ENCODE measurements at regions not wholly inside any gene's neighbourhood (a gene's known extent, or its start where the extent isn't known, plus 50 kb on each side); places are given as distances from the start of the nearest gene placed in this dataset.

- no peaks in the 10 kb centered on the region for H3K27me3 ChIP-seq (ENCODE audit: insufficient read depth, low read length, poor library complexity, severe bottlenecking)
- ChIA-PET POLR2A (no interaction called here), CTCF (no interaction called here)
- no peak overlapping the region for H3K27ac ChIP-seq (ENCODE audit: low read depth, low read length)
- H3K4me3 ChIP-seq (ENCODE audit: low read length) = no peak overlapping the region
- no peaks in the 10 kb centered on the region for H3K9me3 ChIP-seq (ENCODE audit: low read length)
- H3K36me3 ChIP-seq (ENCODE audit: insufficient read depth, low read length) = no peaks in the 10 kb centered on the region
- Mint-ChIP-seq H3K4me1 (no peaks in the 10 kb centered on the region), H3K36me3 (no peaks in the 10 kb centered on the region), H3K9me3 (no peaks in the 10 kb centered on the region), H3K27me3 (peaks cover 2 to 14% of the 10 kb centered on the region in 2 donors), H3K4me3 (no peak overlapping the region), H3K27ac (peak overlapping the region in 1 of 8 donors; percentile 59)
- DNase-seq = no peak
- no peaks in the 10 kb centered on the region for H3K4me1 ChIP-seq (ENCODE audit: insufficient read depth, low read length)
These were observed 50.4 kb upstream of the CECR2 start for GRCh38 chr22:17318817-17319216.

GRCh38 chr22:17315310-17315709 lies 54.0 kb upstream of the CECR2 start:
- ChIA-PET CTCF (no interaction called here), POLR2A (no interaction called here)
- H3K27ac Mint-ChIP-seq = no peak overlapping the region

GRCh38 chr22:17314487-17314886 lies 54.8 kb upstream of the CECR2 start:
- Histone ChIP-seq H3K36me3 (ENCODE audit: insufficient read depth, low read length) (no peaks in the 10 kb centered on the region), H3K27me3 (ENCODE audit: insufficient read depth, low read length, poor library complexity, severe bottlenecking) (no peaks in the 10 kb centered on the region), H3K9me3 (ENCODE audit: low read length) (no peaks in the 10 kb centered on the region), H3K27ac (ENCODE audit: low read depth, low read length) (no peak overlapping the region), H3K4me1 (ENCODE audit: insufficient read depth, low read length) (no peaks in the 10 kb centered on the region), H3K4me3 (ENCODE audit: low read length) (no peak overlapping the region)
- POLR2A ChIA-PET = no interaction called here
- no peak overlapping the region for H3K4me3 Mint-ChIP-seq
- DNase-seq = no peak
- H3K27me3 Mint-ChIP-seq = peaks cover 2 to 13% of the 10 kb centered on the region in 2 donors
- CTCF ChIA-PET = interaction anchor here (1.5 kb wide), 1 partner anchor 143 kb away, joined by 3 read pairs; no protein-coding TSS in a partner anchor
- no peaks in the 10 kb centered on the region for H3K36me3 Mint-ChIP-seq
- no peak overlapping the region for H3K27ac Mint-ChIP-seq
- no peaks in the 10 kb centered on the region for H3K4me1 Mint-ChIP-seq
- H3K9me3 Mint-ChIP-seq = no peaks in the 10 kb centered on the region

More at GRCh38 chr22:17315310-17315709, 54.0 kb upstream of the CECR2 start:
- H3K4me3 Mint-ChIP-seq = no peak overlapping the region
- Histone ChIP-seq H3K9me3 (ENCODE audit: low read length) (no peaks in the 10 kb centered on the region), H3K27ac (ENCODE audit: low read depth, low read length) (no peak overlapping the region), H3K36me3 (ENCODE audit: insufficient read depth, low read length) (no peaks in the 10 kb centered on the region), H3K27me3 (ENCODE audit: insufficient read depth, low read length, poor library complexity, severe bottlenecking) (no peaks in the 10 kb centered on the region), H3K4me3 (ENCODE audit: low read length) (no peak overlapping the region), H3K4me1 (ENCODE audit: insufficient read depth, low read length) (no peaks in the 10 kb centered on the region)
- no peak for DNase-seq
- no peaks in the 10 kb centered on the region for H3K9me3 Mint-ChIP-seq
- H3K36me3 Mint-ChIP-seq = no peaks in the 10 kb centered on the region
- H3K4me1 Mint-ChIP-seq = no peaks in the 10 kb centered on the region
- peaks cover 2 to 13% of the 10 kb centered on the region in 2 donors for H3K27me3 Mint-ChIP-seq

- no peak overlapping the region for H3K27ac Mint-ChIP-seq
- H3K4me3 Mint-ChIP-seq = no peak overlapping the region
- Histone ChIP-seq H3K9me3 (ENCODE audit: low read length) (no peaks in the 10 kb centered on the region), H3K27me3 (ENCODE audit: insufficient read depth, low read length, poor library complexity, severe bottlenecking) (no peaks in the 10 kb centered on the region), H3K4me1 (ENCODE audit: insufficient read depth, low read length) (no peaks in the 10 kb centered on the region), H3K4me3 (ENCODE audit: low read length) (no peak overlapping the region), H3K36me3 (ENCODE audit: insufficient read depth, low read length) (no peaks in the 10 kb centered on the region), H3K27ac (ENCODE audit: low read depth, low read length) (no peak overlapping the region)
- no peaks in the 10 kb centered on the region for H3K4me1 Mint-ChIP-seq
- H3K36me3 Mint-ChIP-seq = no peaks in the 10 kb centered on the region
- DNase-seq = no peak
- ChIA-PET CTCF (interaction anchor here (1.5 kb wide), 1 partner anchor 142 kb away, joined by 3 read pairs; no protein-coding TSS in a partner anchor), POLR2A (no interaction called here)
- H3K9me3 Mint-ChIP-seq = no peaks in the 10 kb centered on the region
- peaks cover 2 to 13% of the 10 kb centered on the region in 2 donors for H3K27me3 Mint-ChIP-seq
These were observed 55.6 kb upstream of the CECR2 start for GRCh38 chr22:17313626-17314025.

- DNase-seq = no peak
- no peaks in the 10 kb centered on the region for H3K36me3 ChIP-seq (ENCODE audit: insufficient read depth, low read length)
- no peak overlapping the region for H3K4me3 ChIP-seq (ENCODE audit: low read length)
- peak overlapping the region in 2 of 8 donors; percentile 37 to 60 for H3K27ac Mint-ChIP-seq
- H3K27me3 ChIP-seq (ENCODE audit: insufficient read depth, low read length, poor library complexity, severe bottlenecking) = no peaks in the 10 kb centered on the region
- H3K27ac ChIP-seq (ENCODE audit: low read depth, low read length) = no peak overlapping the region
- H3K9me3 ChIP-seq (ENCODE audit: low read length) = no peaks in the 10 kb centered on the region
- CTCF ChIA-PET = interaction anchor here (1.2 kb wide), 1 partner anchor 88 kb away, joined by 3 read pairs; no protein-coding TSS in a partner anchor
- H3K4me3 Mint-ChIP-seq = no peak overlapping the region
- H3K27me3 Mint-ChIP-seq = peaks cover 0 to 2% of the 10 kb centered on the region in 2 donors
- H3K4me1 Mint-ChIP-seq = peaks cover 18 to 28% (median 22%) of the 10 kb centered on the region in 3 donors
- H3K9me3 Mint-ChIP-seq = no peaks in the 10 kb centered on the region
- POLR2A ChIA-PET = no interaction called here
- no peaks in the 10 kb centered on the region for H3K36me3 Mint-ChIP-seq
- peaks cover 15% of the 10 kb centered on the region for H3K4me1 ChIP-seq (ENCODE audit: insufficient read depth, low read length)
These were observed 61.7 kb upstream of the CECR2 start for GRCh38 chr22:17307566-17307965.

- H3K4me3 Mint-ChIP-seq = no peak overlapping the region
- H3K27ac Mint-ChIP-seq = peak overlapping the region in 4 of 8 donors; percentile 13 to 70 (median 40)
- peaks cover 19 to 28% (median 22%) of the 10 kb centered on the region in 3 donors for H3K4me1 Mint-ChIP-seq
- no peak for DNase-seq
- Histone ChIP-seq H3K9me3 (ENCODE audit: low read length) (no peaks in the 10 kb centered on the region), H3K36me3 (ENCODE audit: insufficient read depth, low read length) (no peaks in the 10 kb centered on the region), H3K27ac (ENCODE audit: low read depth, low read length) (no peak overlapping the region), H3K4me1 (ENCODE audit: insufficient read depth, low read length) (peaks cover 15% of the 10 kb centered on the region), H3K27me3 (ENCODE audit: insufficient read depth, low read length, poor library complexity, severe bottlenecking) (no peaks in the 10 kb centered on the region), H3K4me3 (ENCODE audit: low read length) (no peak overlapping the region)
- H3K36me3 Mint-ChIP-seq = no peaks in the 10 kb centered on the region
- POLR2A ChIA-PET = no interaction called here
- H3K27me3 Mint-ChIP-seq = peaks cover 0 to 2% of the 10 kb centered on the region in 2 donors
- H3K9me3 Mint-ChIP-seq = no peaks in the 10 kb centered on the region
- CTCF ChIA-PET = interaction anchor here (1.1 to 1.2 kb wide), 2 partner anchors 20 to 197 kb away, joined by 3 read pairs; no protein-coding TSS in a partner anchor
These were observed 64.2 kb upstream of the CECR2 start for GRCh38 chr22:17305076-17305475.

- no peaks in the 10 kb centered on the region for H3K27me3 ChIP-seq (ENCODE audit: insufficient read depth, low read length, poor library complexity, severe bottlenecking)
- Mint-ChIP-seq H3K36me3 (no peaks in the 10 kb centered on the region), H3K27ac (peak overlapping the region; percentile 40 to 95 (median 86)), H3K4me1 (peaks cover 19 to 28% (median 22%) of the 10 kb centered on the region in 3 donors), H3K27me3 (peaks cover 0 to 2% of the 10 kb centered on the region in 2 donors), H3K4me3 (peak overlapping the region in 6 of 7 donors; percentile 27 to 67 (median 58)), H3K9me3 (no peaks in the 10 kb centered on the region)
- DNase-seq = peak; percentile 8 to 77 (median 47)
- H3K27ac ChIP-seq (ENCODE audit: low read depth, low read length) = no peak overlapping the region
- H3K36me3 ChIP-seq (ENCODE audit: insufficient read depth, low read length) = no peaks in the 10 kb centered on the region
- ChIA-PET CTCF (interaction anchor here (1.2 kb wide), 1 partner anchor 19 kb away, joined by 3 read pairs; no protein-coding TSS in a partner anchor), POLR2A (no interaction called here)
- H3K4me1 ChIP-seq (ENCODE audit: insufficient read depth, low read length) = peaks cover 15% of the 10 kb centered on the region
- H3K9me3 ChIP-seq (ENCODE audit: low read length) = no peaks in the 10 kb centered on the region
- no peak overlapping the region for H3K4me3 ChIP-seq (ENCODE audit: low read length)
These were observed 65.2 kb upstream of the CECR2 start for GRCh38 chr22:17303840-17304779.

GRCh38 chr22:17303441-17303839 lies 65.8 kb upstream of the CECR2 start:
- Histone ChIP-seq H3K9me3 (ENCODE audit: low read length) (no peaks in the 10 kb centered on the region), H3K27me3 (ENCODE audit: insufficient read depth, low read length, poor library complexity, severe bottlenecking) (no peaks in the 10 kb centered on the region), H3K36me3 (ENCODE audit: insufficient read depth, low read length) (no peaks in the 10 kb centered on the region), H3K27ac (ENCODE audit: low read depth, low read length) (no peak overlapping the region), H3K4me1 (ENCODE audit: insufficient read depth, low read length) (peaks cover 15% of the 10 kb centered on the region), H3K4me3 (ENCODE audit: low read length) (no peak overlapping the region)
- no peaks in the 10 kb centered on the region for H3K36me3 Mint-ChIP-seq
- ChIA-PET POLR2A (no interaction called here), CTCF (no interaction called here)
- no peak for DNase-seq
- peak overlapping the region in 7 of 8 donors; percentile 40 to 95 (median 74) for H3K27ac Mint-ChIP-seq
- H3K4me3 Mint-ChIP-seq = peak overlapping the region in 3 of 7 donors; percentile 53 to 67 (median 62)
- no peaks in the 10 kb centered on the region for H3K9me3 Mint-ChIP-seq
- H3K4me1 Mint-ChIP-seq = peaks cover 19 to 28% (median 22%) of the 10 kb centered on the region in 3 donors
- peaks cover 0 to 2% of the 10 kb centered on the region in 2 donors for H3K27me3 Mint-ChIP-seq
